ENCODE measurements at regions not wholly inside any gene's neighbourhood (a gene's known extent, or its start where the extent isn't known, plus 50 kb on each side); places are given as distances from the start of the nearest gene placed in this dataset.
A peak's percentile ranks its signal among the peaks of the same experiment; 100 is the strongest.

- DNase-seq: no peak
- Histone ChIP-seq H3K9me3 (no peaks in the 10 kb centered on the region), H3K36me3 (ENCODE audit: low read depth) (no peaks in the 10 kb centered on the region), H3K4me1 (ENCODE audit: low read depth) (no peaks in the 10 kb centered on the region), H3K4me3 (no peak overlapping the region)
- ATAC-seq: no peak
- intact Hi-C loops (cut with DNase I, micrococcal nuclease): no loop called here
- TF ChIP-seq CTCF (IDR thresholded peaks at IDR 0.05): no peak
These were observed 72.4 kb upstream of the CACHD1 start for GRCh38 chr1:64397541-64397940.

GRCh38 chr1:64398936-64399335, 71.0 kb upstream of the CACHD1 start:
- DNase-seq: no peak
- H3K4me1 ChIP-seq (ENCODE audit: low read depth): no peaks in the 10 kb centered on the region
- H3K4me3 ChIP-seq: no peak overlapping the region
- peak; percentile 28 for ATAC-seq
- no peaks in the 10 kb centered on the region for H3K9me3 ChIP-seq
- intact Hi-C loops (cut with DNase I, micrococcal nuclease): no loop called here
- H3K36me3 ChIP-seq (ENCODE audit: low read depth): no peaks in the 10 kb centered on the region
- no peak for TF ChIP-seq CTCF (IDR thresholded peaks at IDR 0.05)

GRCh38 chr1:64401285-64401684, 68.6 kb upstream of the CACHD1 start:
- Histone ChIP-seq H3K36me3 (ENCODE audit: low read depth) (no peaks in the 10 kb centered on the region), H3K4me3 (no peak overlapping the region), H3K4me1 (ENCODE audit: low read depth) (no peaks in the 10 kb centered on the region), H3K9me3 (no peaks in the 10 kb centered on the region)
- intact Hi-C loops (cut with DNase I, micrococcal nuclease): no loop called here
- ATAC-seq (no peak), DNase-seq (no peak)
- no peak for TF ChIP-seq CTCF (IDR thresholded peaks at IDR 0.05)

- no peak for TF ChIP-seq CTCF (IDR thresholded peaks at IDR 0.05)
- ATAC-seq (no peak), DNase-seq (no peak)
- Histone ChIP-seq H3K4me1 (ENCODE audit: low read depth) (no peaks in the 10 kb centered on the region), H3K36me3 (ENCODE audit: low read depth) (no peaks in the 10 kb centered on the region), H3K9me3 (no peaks in the 10 kb centered on the region), H3K4me3 (no peak overlapping the region)
- intact Hi-C loops (cut with DNase I, micrococcal nuclease): no loop called here
These were observed 66.6 kb upstream of the CACHD1 start for GRCh38 chr1:64403331-64403730.

- DNase-seq (no peak), ATAC-seq (no peak)
- no peak for TF ChIP-seq CTCF (IDR thresholded peaks at IDR 0.05)
- intact Hi-C loops (cut with DNase I, micrococcal nuclease): no loop called here
- no peaks in the 10 kb centered on the region for H3K9me3 ChIP-seq
- no peak overlapping the region for H3K4me3 ChIP-seq
- H3K4me1 ChIP-seq (ENCODE audit: low read depth): no peaks in the 10 kb centered on the region
- no peaks in the 10 kb centered on the region for H3K36me3 ChIP-seq (ENCODE audit: low read depth)
These were observed 65.7 kb upstream of the CACHD1 start for GRCh38 chr1:64404202-64404601.

GRCh38 chr1:64405833-64406232, 64.1 kb upstream of the CACHD1 start:
- Histone ChIP-seq H3K4me1 (ENCODE audit: low read depth) (no peaks in the 10 kb centered on the region), H3K4me3 (no peak overlapping the region), H3K9me3 (no peaks in the 10 kb centered on the region), H3K36me3 (ENCODE audit: low read depth) (no peaks in the 10 kb centered on the region)
- ATAC-seq (no peak), DNase-seq (no peak)
- TF ChIP-seq CTCF (IDR thresholded peaks at IDR 0.05): no peak
- intact Hi-C loops (cut with DNase I, micrococcal nuclease): no loop called here
